Ascending aorta (tissue), 2 donors: ENCODE measurements at regions not wholly inside any gene's neighbourhood (a gene's known extent, or its start where the extent isn't known, plus 50 kb on each side); places are given as distances from the start of the nearest gene placed in this dataset.

Experiments used
- DNase-seq, 2 donors: peaks; one replicate each; pipeline ENCODE4 v3.0.0-alpha.2; 2019; ENCODE audit warnings: low spot score in 2 of 2
- H3K27ac ChIP-seq, 2 donors: fragments of 200-600 bp; sonication (generic); one replicate each; pipeline ENCODE4 v1.5.1; 2016 to 2017; ENCODE audit warnings: mild to moderate bottlenecking in 1 of 2
- H3K27me3 ChIP-seq: fragments of 200-600 bp; sonication (generic); one replicate; pipeline ENCODE4 v1.5.1; 2017
- H3K36me3 ChIP-seq, 2 donors: fragments of 200-600 bp; sonication (generic); one replicate each; pipeline ENCODE4 v1.5.1; 2016
- H3K4me1 ChIP-seq, 2 donors: fragments of 200-600 bp; sonication (generic); one replicate each; pipeline ENCODE4 v1.5.1; 2016 to 2017; ENCODE audit warnings: mild to moderate bottlenecking in 1 of 2
- H3K4me3 ChIP-seq, 2 donors: fragments of 200-600 bp; sonication (generic); one replicate each; pipeline ENCODE4 v1.5.1; 2016 to 2017; ENCODE audit warnings: mild to moderate bottlenecking in 1 of 2
- H3K9me3 ChIP-seq, 2 donors: fragments of 200-600 bp; sonication (generic); one replicate each; pipeline ENCODE4 v1.5.1; 2016
- CTCF ChIP-seq, 3 experiments: fragments of 200-600 bp in 2 of 3; fragments of 450-650 bp in 1 of 3; sonication (generic) in 2 of 3; IDR thresholded peaks; one replicate each; pipeline ENCODE4 v1.5.1; 2016 to 2019; ENCODE audit warnings: antibody characterized with exemption in 3 of 3, mild to moderate bottlenecking in 1 of 3, moderate library complexity in 1 of 3
- intact Hi-C: fragments of 100-400 bp; cut with DNase I; formaldehyde crosslinking; loops from one replicate; pipeline ENCODE4 v1.15.1; 2023

- no peak for DNase-seq
- H3K4me1 ChIP-seq, result no peaks in the 10 kb centered on the region
- no peaks in the 10 kb centered on the region for H3K27me3 ChIP-seq
- intact Hi-C loops, result no loop called here
- TF ChIP-seq CTCF (IDR thresholded peaks at IDR 0.05), result no peak
- no peak overlapping the region for H3K4me3 ChIP-seq
- no peaks in the 10 kb centered on the region for H3K9me3 ChIP-seq
- no peak overlapping the region for H3K27ac ChIP-seq
- H3K36me3 ChIP-seq, result no peaks in the 10 kb centered on the region
Measured at GRCh38 chr11:95387325-95387724, 156.3 kb upstream of the SESN3 start.

GRCh38 chr11:95385577-95385976 is 154.6 kb upstream of the SESN3 start:
- H3K36me3 ChIP-seq, result no peaks in the 10 kb centered on the region
- DNase-seq, result no peak
- no peak overlapping the region for H3K27ac ChIP-seq
- H3K27me3 ChIP-seq, result no peaks in the 10 kb centered on the region
- H3K4me1 ChIP-seq, result no peaks in the 10 kb centered on the region
- no peak for TF ChIP-seq CTCF (IDR thresholded peaks at IDR 0.05)
- H3K4me3 ChIP-seq, result no peak overlapping the region
- H3K9me3 ChIP-seq, result no peaks in the 10 kb centered on the region
- intact Hi-C loops, result no loop called here

GRCh38 chr11:95379479-95379878 is 148.5 kb upstream of the SESN3 start:
- intact Hi-C loops, result no loop called here
- TF ChIP-seq CTCF (IDR thresholded peaks at IDR 0.05), result no peak

GRCh38 chr11:95378789-95379188 is 147.8 kb upstream of the SESN3 start:
- intact Hi-C loops, result no loop called here
- no peak for TF ChIP-seq CTCF (IDR thresholded peaks at IDR 0.05)
- Histone ChIP-seq H3K36me3 (no peaks in the 10 kb centered on the region), H3K27ac (no peak overlapping the region), H3K4me3 (no peak overlapping the region), H3K9me3 (no peaks in the 10 kb centered on the region), H3K27me3 (no peaks in the 10 kb centered on the region), H3K4me1 (peaks cover 0 to 2% of the 10 kb centered on the region in 2 donors)
- DNase-seq, result no peak

More at GRCh38 chr11:95379479-95379878, 148.5 kb upstream of the SESN3 start:
- H3K27ac ChIP-seq, result no peak overlapping the region
- no peaks in the 10 kb centered on the region for H3K36me3 ChIP-seq
- H3K9me3 ChIP-seq, result no peaks in the 10 kb centered on the region
- no peaks in the 10 kb centered on the region for H3K27me3 ChIP-seq
- peaks cover 0 to 2% of the 10 kb centered on the region in 2 donors for H3K4me1 ChIP-seq
- H3K4me3 ChIP-seq, result no peak overlapping the region
- DNase-seq, result no peak

GRCh38 chr11:95378111-95378510 is 147.1 kb upstream of the SESN3 start:
- intact Hi-C loops, result no loop called here
- Histone ChIP-seq H3K4me3 (no peak overlapping the region), H3K9me3 (no peaks in the 10 kb centered on the region), H3K4me1 (peaks cover 0 to 2% of the 10 kb centered on the region in 2 donors), H3K36me3 (no peaks in the 10 kb centered on the region), H3K27ac (no peak overlapping the region), H3K27me3 (no peaks in the 10 kb centered on the region)
- TF ChIP-seq CTCF (IDR thresholded peaks at IDR 0.05), result no peak
- no peak for DNase-seq

- peaks cover 0 to 2% of the 10 kb centered on the region in 2 donors for H3K4me1 ChIP-seq
- TF ChIP-seq CTCF (IDR thresholded peaks at IDR 0.05), result no peak
- no peaks in the 10 kb centered on the region for H3K27me3 ChIP-seq
- no peak for DNase-seq
- H3K9me3 ChIP-seq, result no peaks in the 10 kb centered on the region
- no peaks in the 10 kb centered on the region for H3K36me3 ChIP-seq
- no peak overlapping the region for H3K27ac ChIP-seq
- no peak overlapping the region for H3K4me3 ChIP-seq
- intact Hi-C loops, result no loop called here
Measured at GRCh38 chr11:95375886-95376285, 144.9 kb upstream of the SESN3 start.
